Esophagus squamous epithelium (tissue), 4 donors: ENCODE measurements at regions not wholly inside any gene's neighbourhood (a gene's known extent, or its start where the extent isn't known, plus 50 kb on each side); places are given as distances from the start of the nearest gene placed in this dataset.

ENCODE experiments used
- POLR2A ChIP-seq, 4 donors: fragments of 450-650 bp; IDR thresholded peaks; one replicate each; pipeline ENCODE4 v1.6.1; 2017; ENCODE audit warnings: antibody characterized with exemption in 4 of 4, mild to moderate bottlenecking in 4 of 4, moderate library complexity in 3 of 4
- TF ChIP-seq, protein P1 (sequence below), 6 experiments: fragments of 450-650 bp in 4 of 6; fragments of 200-600 bp in 2 of 6; sonication (generic) in 2 of 6; IDR thresholded peaks; one replicate each; pipeline ENCODE4 v1.5.1; 2016 to 2019; ENCODE audit warnings: antibody characterized with exemption in 6 of 6, mild to moderate bottlenecking in 4 of 6, moderate library complexity in 4 of 6

DNA sequence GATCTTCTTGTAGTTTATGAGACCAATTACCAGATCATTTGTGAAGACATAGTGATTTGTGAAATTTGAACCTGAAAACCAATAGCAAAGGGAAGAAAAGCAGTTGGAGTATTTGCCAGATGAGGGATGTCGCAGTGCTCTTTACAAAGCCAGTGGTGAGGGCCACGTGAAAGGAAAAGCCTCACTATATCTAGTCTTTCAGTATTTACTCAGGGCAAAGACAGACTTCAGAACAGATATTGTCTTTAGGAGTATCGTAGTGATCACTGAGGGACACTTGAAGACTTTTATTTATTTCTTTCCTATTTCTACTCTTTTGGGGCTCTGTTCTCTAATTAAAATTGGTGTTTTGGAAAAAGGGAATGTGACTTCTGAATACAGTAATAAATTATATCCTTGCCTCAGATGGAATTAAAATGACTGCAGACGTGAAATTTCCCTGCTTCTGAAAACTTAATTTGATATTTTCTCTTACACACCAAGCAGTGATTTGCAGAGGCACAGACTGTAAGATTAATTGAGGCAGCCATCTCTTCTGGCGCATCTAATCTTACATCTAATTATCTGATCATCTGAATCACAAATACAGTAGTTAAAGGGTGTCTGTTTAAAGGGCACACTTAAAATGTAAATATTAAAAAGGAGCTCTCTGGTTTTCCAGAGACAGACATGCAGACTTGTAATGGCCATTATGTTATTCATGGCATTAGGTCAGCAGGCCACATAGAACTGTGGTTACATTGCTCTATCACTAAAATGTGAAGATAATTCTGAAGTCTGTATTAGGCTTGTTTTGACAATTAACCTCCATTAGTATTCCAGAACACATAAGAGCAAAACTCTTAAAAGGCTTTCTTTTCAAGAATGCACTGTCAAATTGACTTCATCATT is 193.0 kb upstream of the GOLIM4 start:
- TF ChIP-seq, protein P1, sequence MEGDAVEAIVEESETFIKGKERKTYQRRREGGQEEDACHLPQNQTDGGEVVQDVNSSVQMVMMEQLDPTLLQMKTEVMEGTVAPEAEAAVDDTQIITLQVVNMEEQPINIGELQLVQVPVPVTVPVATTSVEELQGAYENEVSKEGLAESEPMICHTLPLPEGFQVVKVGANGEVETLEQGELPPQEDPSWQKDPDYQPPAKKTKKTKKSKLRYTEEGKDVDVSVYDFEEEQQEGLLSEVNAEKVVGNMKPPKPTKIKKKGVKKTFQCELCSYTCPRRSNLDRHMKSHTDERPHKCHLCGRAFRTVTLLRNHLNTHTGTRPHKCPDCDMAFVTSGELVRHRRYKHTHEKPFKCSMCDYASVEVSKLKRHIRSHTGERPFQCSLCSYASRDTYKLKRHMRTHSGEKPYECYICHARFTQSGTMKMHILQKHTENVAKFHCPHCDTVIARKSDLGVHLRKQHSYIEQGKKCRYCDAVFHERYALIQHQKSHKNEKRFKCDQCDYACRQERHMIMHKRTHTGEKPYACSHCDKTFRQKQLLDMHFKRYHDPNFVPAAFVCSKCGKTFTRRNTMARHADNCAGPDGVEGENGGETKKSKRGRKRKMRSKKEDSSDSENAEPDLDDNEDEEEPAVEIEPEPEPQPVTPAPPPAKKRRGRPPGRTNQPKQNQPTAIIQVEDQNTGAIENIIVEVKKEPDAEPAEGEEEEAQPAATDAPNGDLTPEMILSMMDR (IDR thresholded peaks at IDR 0.05) = no peak
- TF ChIP-seq POLR2A (IDR thresholded peaks at IDR 0.05) = no peak
